22Rv1 (cell line): ENCODE measurements at regions not wholly inside any gene's neighbourhood (a gene's known extent, or its start where the extent isn't known, plus 50 kb on each side); places are given as distances from the start of the nearest gene placed in this dataset.

ENCODE experiments used
- H3K27ac ChIP-seq: fragments of 450-650 bp; 2 replicates; pipeline ENCODE4 v1.5.1; 2017
- ZFX ChIP-seq: fragments of 450-650 bp; IDR thresholded peaks from 2 replicates; pipeline ENCODE4 v1.6.1; 2017; ENCODE audit warnings: antibody characterized with exemption, borderline replicate concordance
- TF ChIP-seq, protein P1 (sequence below): fragments of 450-650 bp; IDR thresholded peaks from 2 replicates; pipeline ENCODE4 v1.5.1; 2017; ENCODE audit warnings: mild to moderate bottlenecking

DNA sequence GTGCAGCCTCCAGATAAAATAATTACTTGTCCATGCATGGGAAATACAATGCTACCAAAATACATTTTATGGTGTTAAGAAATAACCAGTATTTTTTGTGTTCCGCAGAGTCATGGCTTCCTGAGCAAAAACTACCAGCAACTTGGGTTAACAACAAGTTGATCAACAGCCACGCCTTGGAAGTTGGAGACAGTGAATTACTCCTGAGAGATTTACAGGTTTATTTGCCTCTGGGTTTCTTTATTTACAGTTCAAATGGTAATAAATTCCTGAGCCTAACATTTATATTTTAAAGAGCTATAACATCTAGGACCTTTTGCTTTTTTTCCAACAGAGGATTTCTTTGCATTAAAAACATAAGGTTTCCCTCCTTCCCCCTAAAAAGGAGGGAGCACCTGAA lies 194.0 kb downstream of the IPO8 start:
- H3K27ac ChIP-seq, result no peak overlapping the region
- TF ChIP-seq ZFX, result no peak
- TF ChIP-seq, protein P1, sequence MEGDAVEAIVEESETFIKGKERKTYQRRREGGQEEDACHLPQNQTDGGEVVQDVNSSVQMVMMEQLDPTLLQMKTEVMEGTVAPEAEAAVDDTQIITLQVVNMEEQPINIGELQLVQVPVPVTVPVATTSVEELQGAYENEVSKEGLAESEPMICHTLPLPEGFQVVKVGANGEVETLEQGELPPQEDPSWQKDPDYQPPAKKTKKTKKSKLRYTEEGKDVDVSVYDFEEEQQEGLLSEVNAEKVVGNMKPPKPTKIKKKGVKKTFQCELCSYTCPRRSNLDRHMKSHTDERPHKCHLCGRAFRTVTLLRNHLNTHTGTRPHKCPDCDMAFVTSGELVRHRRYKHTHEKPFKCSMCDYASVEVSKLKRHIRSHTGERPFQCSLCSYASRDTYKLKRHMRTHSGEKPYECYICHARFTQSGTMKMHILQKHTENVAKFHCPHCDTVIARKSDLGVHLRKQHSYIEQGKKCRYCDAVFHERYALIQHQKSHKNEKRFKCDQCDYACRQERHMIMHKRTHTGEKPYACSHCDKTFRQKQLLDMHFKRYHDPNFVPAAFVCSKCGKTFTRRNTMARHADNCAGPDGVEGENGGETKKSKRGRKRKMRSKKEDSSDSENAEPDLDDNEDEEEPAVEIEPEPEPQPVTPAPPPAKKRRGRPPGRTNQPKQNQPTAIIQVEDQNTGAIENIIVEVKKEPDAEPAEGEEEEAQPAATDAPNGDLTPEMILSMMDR, result no peak

DNA sequence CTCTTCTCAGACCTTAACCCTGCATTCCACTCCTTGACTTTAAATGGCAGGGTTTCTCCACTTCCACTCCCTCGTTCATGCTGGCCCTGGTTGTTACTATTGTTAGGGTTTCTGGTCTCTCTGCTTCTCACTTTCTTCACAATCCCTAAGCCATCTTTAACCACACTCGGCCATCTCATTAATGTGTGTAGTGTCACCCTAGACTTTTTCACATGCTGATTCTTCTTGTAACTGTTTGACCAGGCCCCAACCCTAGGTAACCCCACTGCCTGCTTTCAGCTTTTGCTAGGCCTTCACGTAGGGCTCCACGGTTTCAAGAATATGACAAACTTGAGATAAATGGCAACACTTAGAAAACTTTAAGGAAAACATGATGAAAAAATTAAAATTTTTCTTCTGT lies 195.1 kb downstream of the IPO8 start:
- no peak overlapping the region for H3K27ac ChIP-seq
- TF ChIP-seq, protein P1, result no peak
- TF ChIP-seq ZFX, result no peak

DNA sequence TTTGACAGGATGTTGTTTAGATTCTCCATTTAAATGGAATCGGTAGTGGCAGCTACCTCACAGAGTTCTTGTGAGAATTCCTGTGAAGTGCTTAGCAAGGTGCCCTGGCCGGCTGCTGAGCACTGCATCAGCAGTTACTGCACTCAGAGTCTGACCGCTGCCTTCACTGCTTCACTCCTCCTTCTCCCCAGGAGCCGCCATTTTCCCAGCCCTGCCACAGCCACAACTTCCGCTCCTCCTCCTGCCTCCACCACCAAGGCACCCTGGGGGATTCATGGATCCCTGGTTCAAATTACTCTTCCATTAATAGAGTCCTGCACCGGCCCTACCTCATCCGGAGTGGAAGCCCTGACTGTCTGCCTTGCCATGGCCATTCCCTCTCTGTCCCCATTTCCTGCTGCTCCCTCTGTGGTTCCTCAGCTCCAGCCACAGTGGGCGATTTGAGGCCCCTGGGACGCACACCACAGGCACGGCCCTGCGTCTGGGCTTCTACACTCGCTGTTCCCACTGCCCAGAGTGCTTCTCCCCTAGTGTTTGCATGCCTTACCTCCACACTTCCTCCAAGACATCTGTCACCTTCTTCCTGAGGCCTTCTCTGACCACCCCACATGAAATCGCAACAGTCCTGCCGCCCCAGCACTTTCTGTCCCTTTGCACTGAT lies 210.3 kb downstream of the IPO8 start:
- TF ChIP-seq, protein P1, result no peak
- no peak for TF ChIP-seq ZFX
- no peak overlapping the region for H3K27ac ChIP-seq

DNA sequence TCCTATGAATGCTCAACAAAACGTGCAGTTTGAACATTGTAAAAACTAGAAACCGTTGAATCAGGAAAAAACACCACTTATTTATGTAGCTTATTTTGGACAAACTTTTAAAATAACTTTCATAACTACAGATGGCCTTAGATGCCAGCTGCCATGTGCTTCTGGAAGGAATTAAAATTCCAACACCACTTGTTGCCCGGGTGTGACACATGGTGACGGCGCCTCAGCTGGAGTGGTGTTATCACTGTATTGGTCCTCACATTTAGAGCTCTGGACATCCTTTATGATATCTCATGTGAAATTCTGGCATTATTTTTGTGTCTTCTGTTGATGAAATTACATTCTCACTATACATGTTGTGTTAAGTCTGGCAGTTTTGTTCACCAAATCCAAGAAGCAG lies 211.0 kb downstream of the IPO8 start:
- no peak for TF ChIP-seq ZFX
- TF ChIP-seq, protein P1, result no peak
- no peak overlapping the region for H3K27ac ChIP-seq

DNA sequence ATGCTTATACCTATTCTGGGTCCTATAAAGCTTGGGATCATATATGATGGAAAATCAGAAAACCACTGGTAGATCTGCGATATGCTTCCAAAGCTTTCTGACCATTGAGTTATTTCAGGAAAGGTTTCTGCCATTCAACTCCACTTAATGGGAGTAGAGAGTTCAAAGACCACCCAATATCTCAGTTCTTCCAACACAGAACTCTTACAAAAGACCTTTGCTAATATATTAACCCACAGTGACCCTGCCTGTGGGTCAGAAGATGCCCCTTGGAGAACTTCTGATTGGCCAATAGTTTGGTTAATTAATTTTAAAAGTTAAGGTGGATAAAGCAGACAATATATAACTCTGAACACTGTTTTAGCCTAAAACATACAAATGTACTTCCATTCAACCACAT lies 213.0 kb downstream of the IPO8 start:
- no peak for TF ChIP-seq ZFX
- TF ChIP-seq, protein P1, result no peak
- H3K27ac ChIP-seq, result no peak overlapping the region

DNA sequence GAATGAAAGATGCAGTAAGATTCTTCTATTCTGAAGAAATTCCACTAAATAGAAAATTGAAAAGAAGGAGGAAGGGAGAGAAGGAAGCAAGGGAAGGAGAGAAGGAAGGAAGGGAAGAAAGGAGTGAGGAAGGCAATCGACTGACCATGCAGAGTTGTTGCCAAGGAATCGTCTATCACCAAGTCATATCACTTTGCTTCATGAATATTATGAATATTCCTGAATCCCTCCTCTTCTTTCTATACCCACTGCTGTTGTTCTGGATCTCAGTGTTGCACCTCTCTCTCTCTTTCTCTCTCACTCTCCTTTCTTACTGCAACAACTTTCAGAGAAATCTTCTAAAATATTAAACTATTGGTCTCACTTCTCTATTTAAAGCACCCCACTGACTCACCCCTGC lies 222.4 kb downstream of the IPO8 start:
- no peak overlapping the region for H3K27ac ChIP-seq
- no peak for TF ChIP-seq ZFX
- TF ChIP-seq, protein P1, result no peak

DNA sequence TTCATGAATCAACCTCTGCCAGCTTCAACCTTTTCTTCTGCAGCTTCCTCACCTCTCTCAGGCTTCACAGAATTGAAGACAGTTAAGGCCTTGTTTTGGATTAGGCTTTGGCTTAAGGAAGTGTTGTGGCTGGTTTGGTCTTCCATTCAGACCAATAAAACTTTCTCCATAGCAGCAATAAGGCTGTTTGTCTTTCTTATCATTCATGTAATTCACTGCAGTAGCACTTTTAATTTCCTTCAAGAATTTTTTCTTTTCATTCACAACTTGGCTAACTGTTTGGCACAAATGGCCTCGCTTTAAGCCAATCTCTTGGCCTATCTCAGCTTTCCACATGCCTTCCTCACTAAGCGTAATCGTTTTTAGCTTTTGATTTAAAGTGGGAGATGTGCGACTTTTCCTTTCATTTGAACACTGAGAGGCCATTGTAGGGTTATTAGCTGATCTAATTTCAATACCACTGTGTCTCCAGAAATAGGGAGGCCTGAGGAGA lies 229.5 kb downstream of the IPO8 start:
- no peak overlapping the region for H3K27ac ChIP-seq
- no peak for TF ChIP-seq ZFX
- TF ChIP-seq, protein P1, result no peak
